ENCODE measurements at regions not wholly inside any gene's neighbourhood (a gene's known extent, or its start where the extent isn't known, plus 50 kb on each side); places are given as distances from the start of the nearest gene placed in this dataset.

DNA sequence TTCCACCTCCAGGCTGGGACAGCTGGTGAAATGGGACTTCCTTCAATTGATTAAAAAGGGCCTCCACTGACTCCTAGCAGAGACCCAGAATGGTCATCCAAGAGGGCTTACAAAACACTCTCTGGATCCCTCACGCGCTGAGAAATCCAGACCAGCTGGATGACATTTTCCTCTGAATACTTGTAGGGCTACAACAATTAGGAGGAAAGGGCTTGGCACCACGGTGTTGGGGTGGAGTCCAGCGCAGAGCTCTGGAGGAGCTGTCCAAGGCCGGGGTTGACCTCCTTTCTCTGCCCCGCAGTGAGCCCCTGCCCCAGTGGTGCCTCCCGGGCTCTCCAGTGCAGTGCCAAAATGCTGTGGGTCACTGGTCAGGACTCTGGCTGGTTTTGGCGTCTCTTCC lies 189.0 kb upstream of the CCND2 start:
- TF ChIP-seq POLR2AphosphoS5 (IDR thresholded peaks at IDR 0.05; ENCODE audit: low read depth, low read length) (no peak), SIN3A (IDR thresholded peaks at IDR 0.05; ENCODE audit: borderline replicate concordance, insufficient read depth, low read depth, low read length) (no peak), TCF7L2 (IDR thresholded peaks at IDR 0.05; ENCODE audit: low read depth, low read length) (no peak)
- TF ChIP-seq, protein P1, sequence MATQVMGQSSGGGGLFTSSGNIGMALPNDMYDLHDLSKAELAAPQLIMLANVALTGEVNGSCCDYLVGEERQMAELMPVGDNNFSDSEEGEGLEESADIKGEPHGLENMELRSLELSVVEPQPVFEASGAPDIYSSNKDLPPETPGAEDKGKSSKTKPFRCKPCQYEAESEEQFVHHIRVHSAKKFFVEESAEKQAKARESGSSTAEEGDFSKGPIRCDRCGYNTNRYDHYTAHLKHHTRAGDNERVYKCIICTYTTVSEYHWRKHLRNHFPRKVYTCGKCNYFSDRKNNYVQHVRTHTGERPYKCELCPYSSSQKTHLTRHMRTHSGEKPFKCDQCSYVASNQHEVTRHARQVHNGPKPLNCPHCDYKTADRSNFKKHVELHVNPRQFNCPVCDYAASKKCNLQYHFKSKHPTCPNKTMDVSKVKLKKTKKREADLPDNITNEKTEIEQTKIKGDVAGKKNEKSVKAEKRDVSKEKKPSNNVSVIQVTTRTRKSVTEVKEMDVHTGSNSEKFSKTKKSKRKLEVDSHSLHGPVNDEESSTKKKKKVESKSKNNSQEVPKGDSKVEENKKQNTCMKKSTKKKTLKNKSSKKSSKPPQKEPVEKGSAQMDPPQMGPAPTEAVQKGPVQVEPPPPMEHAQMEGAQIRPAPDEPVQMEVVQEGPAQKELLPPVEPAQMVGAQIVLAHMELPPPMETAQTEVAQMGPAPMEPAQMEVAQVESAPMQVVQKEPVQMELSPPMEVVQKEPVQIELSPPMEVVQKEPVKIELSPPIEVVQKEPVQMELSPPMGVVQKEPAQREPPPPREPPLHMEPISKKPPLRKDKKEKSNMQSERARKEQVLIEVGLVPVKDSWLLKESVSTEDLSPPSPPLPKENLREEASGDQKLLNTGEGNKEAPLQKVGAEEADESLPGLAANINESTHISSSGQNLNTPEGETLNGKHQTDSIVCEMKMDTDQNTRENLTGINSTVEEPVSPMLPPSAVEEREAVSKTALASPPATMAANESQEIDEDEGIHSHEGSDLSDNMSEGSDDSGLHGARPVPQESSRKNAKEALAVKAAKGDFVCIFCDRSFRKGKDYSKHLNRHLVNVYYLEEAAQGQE (IDR thresholded peaks at IDR 0.05; ENCODE audit: insufficient read depth in 1 of 2, low read depth in 2 of 2, low read length in 1 of 2): no peak
- TF ChIP-seq, protein P2, sequence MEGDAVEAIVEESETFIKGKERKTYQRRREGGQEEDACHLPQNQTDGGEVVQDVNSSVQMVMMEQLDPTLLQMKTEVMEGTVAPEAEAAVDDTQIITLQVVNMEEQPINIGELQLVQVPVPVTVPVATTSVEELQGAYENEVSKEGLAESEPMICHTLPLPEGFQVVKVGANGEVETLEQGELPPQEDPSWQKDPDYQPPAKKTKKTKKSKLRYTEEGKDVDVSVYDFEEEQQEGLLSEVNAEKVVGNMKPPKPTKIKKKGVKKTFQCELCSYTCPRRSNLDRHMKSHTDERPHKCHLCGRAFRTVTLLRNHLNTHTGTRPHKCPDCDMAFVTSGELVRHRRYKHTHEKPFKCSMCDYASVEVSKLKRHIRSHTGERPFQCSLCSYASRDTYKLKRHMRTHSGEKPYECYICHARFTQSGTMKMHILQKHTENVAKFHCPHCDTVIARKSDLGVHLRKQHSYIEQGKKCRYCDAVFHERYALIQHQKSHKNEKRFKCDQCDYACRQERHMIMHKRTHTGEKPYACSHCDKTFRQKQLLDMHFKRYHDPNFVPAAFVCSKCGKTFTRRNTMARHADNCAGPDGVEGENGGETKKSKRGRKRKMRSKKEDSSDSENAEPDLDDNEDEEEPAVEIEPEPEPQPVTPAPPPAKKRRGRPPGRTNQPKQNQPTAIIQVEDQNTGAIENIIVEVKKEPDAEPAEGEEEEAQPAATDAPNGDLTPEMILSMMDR (IDR thresholded peaks at IDR 0.05): no peak
- no peak for ATAC-seq
- intact Hi-C loops (cut with micrococcal nuclease; ENCODE audit: unreplicated experiment) (no loop called here), in situ Hi-C loops (cut with HindIII; ENCODE audit: low pct_unique_long_range_greater_than_20kb, low sequenced_read_pairs) (no loop called here)
- BruUV-seq (replicated peaks): no TSS peak
- Histone ChIP-seq H3K4me1 (ENCODE audit: control insufficient read depth, insufficient read depth, low read length) (no peaks in the 10 kb centered on the region), H3K4me3 (ENCODE audit: low read depth in 2 of 2, low read length in 2 of 2) (no peak overlapping the region), H3K36me3 (ENCODE audit: control insufficient read depth, insufficient read depth, low read length) (no peaks in the 10 kb centered on the region), H3K27me3 (ENCODE audit: control insufficient read depth, insufficient read depth, low read length) (no peaks in the 10 kb centered on the region), H3K9me3 (ENCODE audit: control insufficient read depth, insufficient read depth, low read depth, low read length) (no peaks in the 10 kb centered on the region), H3K27ac (ENCODE audit: low read length) (no peak overlapping the region)
- POLR2A ChIA-PET: no interaction called here
- CTCF ChIA-PET: no interaction called here
- DNase-seq (ENCODE audit: low read depth, low spot score): no peak

DNA sequence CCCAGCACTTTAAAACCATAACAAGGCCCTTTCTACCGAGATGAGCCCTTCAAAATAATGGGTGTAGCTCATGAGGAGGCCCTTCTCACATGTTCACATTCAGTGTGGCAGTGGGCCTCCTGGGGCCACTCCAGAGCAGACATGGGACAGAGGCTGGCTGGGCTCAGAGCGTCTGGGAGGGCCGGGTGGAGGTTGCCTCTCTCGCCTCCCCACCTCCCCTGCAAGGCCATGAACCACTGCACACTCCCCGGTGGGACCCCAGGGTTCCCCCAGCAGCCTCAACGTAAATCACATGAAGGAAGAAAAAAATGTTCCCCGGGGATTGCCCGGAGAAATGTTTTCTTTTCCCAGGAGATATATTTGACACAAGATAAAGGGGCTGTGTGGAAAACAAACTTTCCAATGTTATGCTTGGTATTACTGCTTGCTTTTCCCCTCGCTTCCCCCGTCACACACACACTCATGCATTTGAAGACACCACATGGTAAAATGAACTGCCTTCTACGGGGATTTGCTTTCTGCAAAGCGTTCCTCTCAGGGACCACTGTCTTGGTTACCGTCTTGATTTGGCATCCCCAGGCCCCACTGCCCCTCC lies 190.7 kb upstream of the CCND2 start:
- ChIA-PET POLR2A (no interaction called here), CTCF (no interaction called here)
- intact Hi-C loops (cut with micrococcal nuclease; ENCODE audit: unreplicated experiment) (no loop called here), in situ Hi-C loops (cut with HindIII; ENCODE audit: low pct_unique_long_range_greater_than_20kb, low sequenced_read_pairs) (no loop called here)
- TF ChIP-seq, protein P1 (IDR thresholded peaks at IDR 0.05; ENCODE audit: insufficient read depth in 1 of 2, low read depth in 2 of 2, low read length in 1 of 2): no peak
- TF ChIP-seq SIN3A (IDR thresholded peaks at IDR 0.05; ENCODE audit: borderline replicate concordance, insufficient read depth, low read depth, low read length) (no peak), TCF7L2 (IDR thresholded peaks at IDR 0.05; ENCODE audit: low read depth, low read length) (no peak), POLR2AphosphoS5 (IDR thresholded peaks at IDR 0.05; ENCODE audit: low read depth, low read length) (no peak)
- TF ChIP-seq, protein P2 (IDR thresholded peaks at IDR 0.05): no peak
- Histone ChIP-seq H3K27ac (ENCODE audit: low read length) (no peak overlapping the region), H3K36me3 (ENCODE audit: control insufficient read depth, insufficient read depth, low read length) (no peaks in the 10 kb centered on the region), H3K4me1 (ENCODE audit: control insufficient read depth, insufficient read depth, low read length) (no peaks in the 10 kb centered on the region), H3K4me3 (ENCODE audit: low read depth in 2 of 2, low read length in 2 of 2) (no peak overlapping the region), H3K27me3 (ENCODE audit: control insufficient read depth, insufficient read depth, low read length) (no peaks in the 10 kb centered on the region), H3K9me3 (ENCODE audit: control insufficient read depth, insufficient read depth, low read depth, low read length) (no peaks in the 10 kb centered on the region)
- DNase-seq (ENCODE audit: low read depth, low spot score) (no peak), ATAC-seq (no peak)
- no TSS peak for BruUV-seq (replicated peaks)
